LoVo (cell line): ENCODE measurements at regions not wholly inside any gene's neighbourhood (a gene's known extent, or its start where the extent isn't known, plus 50 kb on each side); places are given as distances from the start of the nearest gene placed in this dataset.

ENCODE experiments used
- DNase-seq: peaks from one replicate; pipeline ENCODE4 v3.0.0-alpha.2; 2016; ENCODE audit warnings: low spot score

- DNase-seq = no peak
Measured at GRCh38 chr12:124411953-124412645, 117.2 kb downstream of the RFLNA start.

- no peak for DNase-seq
Measured at GRCh38 chr12:124411281-124411878, 116.5 kb downstream of the RFLNA start.

- DNase-seq = no peak
Measured at GRCh38 chr12:124410354-124411175, 115.7 kb downstream of the RFLNA start.

- DNase-seq = no peak
Measured at GRCh38 chr12:124408822-124409517, 114.1 kb downstream of the RFLNA start.

- DNase-seq = no peak
Measured at GRCh38 chr12:124407074-124407473, 112.2 kb downstream of the RFLNA start.

- no peak for DNase-seq
Measured at GRCh38 chr12:124406043-124406442, 111.2 kb downstream of the RFLNA start.

- DNase-seq = no peak
Measured at GRCh38 chr12:124405592-124405991, 110.7 kb downstream of the RFLNA start.

GRCh38 chr12:124405151-124405550 lies 110.3 kb downstream of the RFLNA start:
- no peak for DNase-seq

- DNase-seq = no peak
Measured at GRCh38 chr12:124404162-124404784, 109.4 kb downstream of the RFLNA start.

GRCh38 chr12:124403273-124403672 lies 108.4 kb downstream of the RFLNA start:
- DNase-seq = no peak

- DNase-seq = no peak
Measured at GRCh38 chr12:124402248-124403066, 107.6 kb downstream of the RFLNA start.

GRCh38 chr12:124401704-124402221 lies 106.9 kb downstream of the RFLNA start:
- no peak for DNase-seq

GRCh38 chr12:124400124-124400523 lies 105.2 kb downstream of the RFLNA start:
- DNase-seq = no peak

GRCh38 chr12:124399622-124400021 lies 104.7 kb downstream of the RFLNA start:
- peak; percentile 18 for DNase-seq

GRCh38 chr12:124398578-124399227 lies 103.8 kb downstream of the RFLNA start:
- no peak for DNase-seq

- DNase-seq = no peak
Measured at GRCh38 chr12:124397807-124398577, 103.1 kb downstream of the RFLNA start.

GRCh38 chr12:124397399-124397679 lies 102.4 kb downstream of the RFLNA start:
- no peak for DNase-seq

- DNase-seq = no peak
Measured at GRCh38 chr12:124396544-124397398, 101.9 kb downstream of the RFLNA start.

GRCh38 chr12:124395986-124396385 lies 101.1 kb downstream of the RFLNA start:
- DNase-seq = no peak
